ENCODE measurements at regions not wholly inside any gene's neighbourhood (a gene's known extent, or its start where the extent isn't known, plus 50 kb on each side); places are given as distances from the start of the nearest gene placed in this dataset.

DNA sequence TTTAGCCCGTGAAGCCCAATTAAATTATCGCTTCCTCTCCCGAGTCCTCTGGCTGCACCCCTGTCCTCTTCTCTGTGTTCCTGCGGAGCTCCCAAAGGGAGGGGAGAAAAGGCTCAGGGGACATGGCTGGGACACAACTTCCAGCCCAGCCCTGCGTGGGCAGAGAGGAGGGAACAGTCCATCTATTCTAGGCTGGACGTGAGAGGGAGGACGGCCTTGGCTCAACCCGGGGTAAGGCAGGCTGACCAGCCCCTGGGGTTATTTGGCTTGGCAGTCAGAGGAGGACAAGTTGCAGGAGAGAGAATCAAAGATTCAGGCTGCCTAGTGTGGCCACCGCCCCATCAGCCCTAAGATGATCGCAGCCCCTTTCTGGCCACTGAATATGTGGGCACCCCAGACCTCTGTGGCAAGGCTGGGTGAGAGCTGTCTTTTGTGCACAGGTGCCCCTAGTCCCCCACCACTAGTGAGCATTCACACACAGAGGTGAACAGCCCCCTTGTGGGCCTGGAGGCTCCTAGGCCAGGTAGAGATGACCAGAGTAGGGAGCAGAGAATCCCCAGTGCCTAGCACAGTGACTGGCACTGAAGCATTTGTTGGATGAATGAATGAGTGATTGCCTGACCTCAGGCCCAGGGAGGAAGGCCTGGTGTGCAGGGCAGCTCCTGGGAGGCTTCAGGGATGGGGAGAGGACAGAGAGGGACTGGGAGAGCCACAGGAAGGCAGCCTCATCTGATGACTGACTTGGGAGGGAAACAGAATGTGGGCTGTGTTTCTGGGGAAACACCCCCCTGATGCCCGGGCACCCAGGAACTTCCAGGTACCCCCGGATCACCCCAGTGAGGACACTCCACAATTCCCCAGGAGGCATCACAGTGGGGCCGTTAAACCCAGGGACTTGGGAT lies 133.9 kb downstream of the C9orf50 start:
- no peaks in the 10 kb centered on the region; the same call in 1 of the 2 replicates for H3K36me3 ChIP-seq (ENCODE audit: low read depth)
- no peaks in the 10 kb centered on the region for H3K27me3 ChIP-seq (ENCODE audit: insufficient read depth, poor library complexity, severe bottlenecking)
- TF ChIP-seq, protein P1, sequence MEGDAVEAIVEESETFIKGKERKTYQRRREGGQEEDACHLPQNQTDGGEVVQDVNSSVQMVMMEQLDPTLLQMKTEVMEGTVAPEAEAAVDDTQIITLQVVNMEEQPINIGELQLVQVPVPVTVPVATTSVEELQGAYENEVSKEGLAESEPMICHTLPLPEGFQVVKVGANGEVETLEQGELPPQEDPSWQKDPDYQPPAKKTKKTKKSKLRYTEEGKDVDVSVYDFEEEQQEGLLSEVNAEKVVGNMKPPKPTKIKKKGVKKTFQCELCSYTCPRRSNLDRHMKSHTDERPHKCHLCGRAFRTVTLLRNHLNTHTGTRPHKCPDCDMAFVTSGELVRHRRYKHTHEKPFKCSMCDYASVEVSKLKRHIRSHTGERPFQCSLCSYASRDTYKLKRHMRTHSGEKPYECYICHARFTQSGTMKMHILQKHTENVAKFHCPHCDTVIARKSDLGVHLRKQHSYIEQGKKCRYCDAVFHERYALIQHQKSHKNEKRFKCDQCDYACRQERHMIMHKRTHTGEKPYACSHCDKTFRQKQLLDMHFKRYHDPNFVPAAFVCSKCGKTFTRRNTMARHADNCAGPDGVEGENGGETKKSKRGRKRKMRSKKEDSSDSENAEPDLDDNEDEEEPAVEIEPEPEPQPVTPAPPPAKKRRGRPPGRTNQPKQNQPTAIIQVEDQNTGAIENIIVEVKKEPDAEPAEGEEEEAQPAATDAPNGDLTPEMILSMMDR (IDR thresholded peaks at IDR 0.05; ENCODE audit: poor library complexity, severe bottlenecking): no peak
- H3K4me1 ChIP-seq (ENCODE audit: insufficient read depth, poor library complexity, severe bottlenecking): peaks cover 33% of the 10 kb centered on the region
- peak overlapping the region; percentile 89 for H3K27ac ChIP-seq (ENCODE audit: poor library complexity, severe bottlenecking)
- no peak for ATAC-seq (ENCODE audit: low read depth)
- no peak overlapping the region for H3K4me3 ChIP-seq (ENCODE audit: severe bottlenecking)
- H3K9me3 ChIP-seq (ENCODE audit: severe bottlenecking): no peaks in the 10 kb centered on the region
- no peak for DNase-seq (ENCODE audit: low spot score)

DNA sequence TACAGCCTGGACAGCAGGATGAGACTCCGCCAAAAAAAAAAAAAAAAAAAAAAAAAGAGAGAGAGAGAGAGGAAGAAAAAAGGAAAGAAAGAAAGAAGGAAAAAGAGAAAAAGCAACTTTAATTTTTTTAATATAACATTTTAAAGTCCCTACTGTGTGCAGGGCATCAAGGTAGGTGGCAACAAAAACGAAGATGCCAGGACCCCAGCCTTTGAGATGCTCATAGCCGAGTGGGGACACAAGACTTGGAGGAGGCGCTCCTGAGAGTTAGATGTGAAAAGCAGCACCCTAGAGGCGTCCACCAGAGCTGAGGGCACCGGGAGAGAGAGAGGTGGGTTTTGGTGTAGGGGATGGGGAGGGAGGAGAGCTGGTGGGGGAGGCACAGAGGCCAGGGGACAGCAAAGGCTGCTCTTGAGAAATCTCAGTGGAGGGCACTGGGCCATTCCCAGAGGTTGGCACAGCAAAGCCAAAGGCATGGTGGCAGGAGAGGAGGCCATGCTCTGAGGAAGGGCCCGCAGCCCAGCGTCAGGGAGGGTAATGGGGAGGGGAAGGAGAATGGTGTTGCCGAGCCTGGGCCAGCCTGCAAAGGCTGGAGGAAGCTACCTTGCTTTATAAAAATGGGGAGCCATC lies 135.6 kb downstream of the C9orf50 start:
- DNase-seq (ENCODE audit: low spot score) (no peak), ATAC-seq (ENCODE audit: low read depth) (no peak)
- Histone ChIP-seq H3K4me1 (ENCODE audit: insufficient read depth, poor library complexity, severe bottlenecking) (peaks cover 34% of the 10 kb centered on the region), H3K27me3 (ENCODE audit: insufficient read depth, poor library complexity, severe bottlenecking) (no peaks in the 10 kb centered on the region), H3K9me3 (ENCODE audit: severe bottlenecking) (no peaks in the 10 kb centered on the region), H3K27ac (ENCODE audit: poor library complexity, severe bottlenecking) (peak overlapping the region; percentile 89), H3K36me3 (ENCODE audit: low read depth) (no peaks in the 10 kb centered on the region), H3K4me3 (ENCODE audit: severe bottlenecking) (no peak overlapping the region)
- TF ChIP-seq, protein P1 (IDR thresholded peaks at IDR 0.05; ENCODE audit: poor library complexity, severe bottlenecking): no peak

DNA sequence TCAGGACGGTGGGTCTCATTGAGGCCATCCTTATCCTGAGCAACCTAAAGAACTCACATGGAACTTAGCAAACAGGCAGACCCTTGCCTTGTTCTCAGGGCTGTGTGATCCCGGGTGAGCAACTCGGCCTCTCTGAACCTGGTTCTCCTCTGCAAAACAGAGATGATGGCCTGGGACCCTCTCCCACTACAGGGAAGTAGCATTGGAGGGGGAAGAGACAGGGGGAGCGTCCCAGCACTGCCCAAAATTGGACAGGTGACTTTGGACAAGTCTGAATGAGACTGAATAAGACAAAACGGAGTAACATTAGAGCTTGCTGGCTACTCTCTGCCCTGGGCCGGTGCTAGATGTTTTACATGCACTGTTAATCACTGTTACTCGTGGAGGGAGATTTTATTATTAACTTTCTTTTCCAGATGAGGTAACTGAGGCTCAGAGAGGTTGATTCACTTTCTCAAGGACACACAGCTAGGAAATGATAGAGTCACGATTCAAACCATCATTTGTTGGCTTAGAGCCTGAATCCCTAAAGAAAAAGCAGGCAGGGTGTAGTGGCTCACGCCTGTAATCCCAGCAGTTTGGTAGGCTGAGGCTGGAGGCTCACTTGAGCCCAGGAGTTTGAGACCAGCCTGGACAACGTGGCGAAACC lies 136.4 kb downstream of the C9orf50 start:
- H3K36me3 ChIP-seq (ENCODE audit: low read depth): no peaks in the 10 kb centered on the region
- no peaks in the 10 kb centered on the region for H3K27me3 ChIP-seq (ENCODE audit: insufficient read depth, poor library complexity, severe bottlenecking)
- no peak for ATAC-seq (ENCODE audit: low read depth)
- peak overlapping the region; percentile 96 for H3K27ac ChIP-seq (ENCODE audit: poor library complexity, severe bottlenecking)
- no peaks in the 10 kb centered on the region for H3K9me3 ChIP-seq (ENCODE audit: severe bottlenecking)
- TF ChIP-seq, protein P1 (IDR thresholded peaks at IDR 0.05; ENCODE audit: poor library complexity, severe bottlenecking): no peak
- H3K4me1 ChIP-seq (ENCODE audit: insufficient read depth, poor library complexity, severe bottlenecking): peaks cover 34% of the 10 kb centered on the region
- no peak overlapping the region for H3K4me3 ChIP-seq (ENCODE audit: severe bottlenecking)
- DNase-seq (ENCODE audit: low spot score): no peak

DNA sequence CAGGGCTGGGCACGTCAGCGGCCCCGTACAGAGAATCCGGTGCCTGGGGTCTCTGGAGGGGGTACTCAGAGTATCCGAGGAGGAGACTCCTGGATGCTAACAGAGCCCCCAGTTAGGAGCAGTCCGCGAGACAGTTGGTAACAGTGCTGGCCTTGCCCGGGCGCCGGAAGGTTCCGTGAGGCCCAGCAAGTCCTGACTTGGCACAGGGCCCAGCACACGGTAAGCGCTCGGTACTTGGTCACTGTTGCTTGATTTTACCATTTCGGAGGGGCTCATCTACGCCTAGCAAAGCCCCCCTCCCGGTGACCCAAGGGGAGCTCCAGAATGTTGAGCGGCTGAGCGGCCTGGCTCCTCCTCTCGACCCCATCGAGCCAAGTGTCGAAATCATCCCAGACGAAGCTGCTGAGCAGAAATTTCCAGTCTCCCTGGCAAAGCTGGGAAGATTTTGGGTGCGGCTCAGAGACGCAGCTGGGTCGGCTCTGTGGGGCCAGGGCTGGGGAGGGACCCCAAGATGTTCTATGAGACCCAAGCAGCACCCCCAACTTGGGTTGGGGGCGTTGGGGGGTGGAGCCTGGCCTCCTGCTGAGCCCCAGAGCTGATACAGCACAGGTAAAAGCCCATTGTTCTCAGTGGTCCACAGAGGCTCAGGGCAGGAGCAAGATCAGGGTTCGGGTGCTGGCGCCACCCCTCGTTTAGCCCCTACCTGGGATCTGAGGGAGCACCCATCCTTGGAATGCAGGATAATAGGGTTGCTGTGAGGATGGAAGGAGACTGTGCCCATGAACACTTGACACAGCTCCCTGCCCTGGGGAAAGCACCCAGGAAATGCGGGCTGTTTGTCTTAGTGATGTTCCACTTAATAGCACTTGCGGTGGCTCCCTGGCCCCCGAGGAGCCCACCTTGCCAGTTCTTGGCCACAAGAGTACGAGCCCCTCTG lies 137.2 kb downstream of the C9orf50 start:
- H3K4me1 ChIP-seq (ENCODE audit: insufficient read depth, poor library complexity, severe bottlenecking): peaks cover 31% of the 10 kb centered on the region
- peak overlapping the region; percentile 32 for H3K4me3 ChIP-seq (ENCODE audit: severe bottlenecking)
- H3K9me3 ChIP-seq (ENCODE audit: severe bottlenecking): no peaks in the 10 kb centered on the region
- DNase-seq (ENCODE audit: low spot score): no peak
- no peaks in the 10 kb centered on the region for H3K36me3 ChIP-seq (ENCODE audit: low read depth)
- ATAC-seq (ENCODE audit: low read depth): peak; percentile 37
- TF ChIP-seq, protein P1 (IDR thresholded peaks at IDR 0.05; ENCODE audit: poor library complexity, severe bottlenecking): no peak
- no peaks in the 10 kb centered on the region for H3K27me3 ChIP-seq (ENCODE audit: insufficient read depth, poor library complexity, severe bottlenecking)
- H3K27ac ChIP-seq (ENCODE audit: poor library complexity, severe bottlenecking): peak overlapping the region; percentile 96

All from RWPE2 (cell line).